Endothelial cell (in vitro differentiated cells): ENCODE measurements at regions not wholly inside any gene's neighbourhood (a gene's known extent, or its start where the extent isn't known, plus 50 kb on each side); places are given as distances from the start of the nearest gene placed in this dataset.

Source experiments
- DNase-seq: peaks from one replicate; pipeline ENCODE4 v3.0.0; 2021; ENCODE audit warnings: low spot score
- H3K27ac Mint-ChIP-seq: one replicate; pipeline ENCODE4 v1.8.0; 2021; ENCODE audit warnings: mixed read lengths, inconsistent platforms; ENCODE audit not compliant: unreplicated experiment
- H3K27me3 Mint-ChIP-seq: one replicate; pipeline ENCODE4 v1.8.0; 2021; ENCODE audit warnings: mild to moderate bottlenecking, moderate library complexity, mixed read lengths, inconsistent platforms; ENCODE audit not compliant: unreplicated experiment
- H3K36me3 Mint-ChIP-seq: one replicate; pipeline ENCODE4 v1.8.0; 2021; ENCODE audit warnings: mild to moderate bottlenecking, low read depth, mixed read lengths, inconsistent platforms; ENCODE audit not compliant: unreplicated experiment
- H3K4me1 Mint-ChIP-seq: one replicate; pipeline ENCODE4 v1.8.0; 2021; ENCODE audit warnings: mild to moderate bottlenecking, mixed read lengths, inconsistent platforms; ENCODE audit not compliant: unreplicated experiment
- H3K4me3 Mint-ChIP-seq: one replicate; pipeline ENCODE4 v1.8.0; 2021; ENCODE audit warnings: mild to moderate bottlenecking, mixed read lengths, inconsistent platforms; ENCODE audit not compliant: unreplicated experiment
- H3K9me3 Mint-ChIP-seq: one replicate; pipeline ENCODE4 v1.8.0; 2021; ENCODE audit warnings: mixed read lengths, inconsistent platforms; ENCODE audit not compliant: unreplicated experiment
- CTCF ChIP-seq: fragments of 200-600 bp; sonication (generic); IDR thresholded peaks from one replicate; pipeline ENCODE4 v1.5.0; 2021; ENCODE audit warnings: antibody characterized with exemption; ENCODE audit not compliant: unreplicated experiment

- no peak overlapping the region for H3K4me3 Mint-ChIP-seq
- no peaks in the 10 kb centered on the region for H3K9me3 Mint-ChIP-seq
- H3K27me3 Mint-ChIP-seq, result no peaks in the 10 kb centered on the region
- no peaks in the 10 kb centered on the region for H3K36me3 Mint-ChIP-seq
- H3K4me1 Mint-ChIP-seq, result no peaks in the 10 kb centered on the region
- no peak for DNase-seq
- TF ChIP-seq CTCF, result no peak
- no peak overlapping the region for H3K27ac Mint-ChIP-seq
These were observed 722.5 kb upstream of the CHD1 start for GRCh38 chr5:99651298-99651697.

- no peaks in the 10 kb centered on the region for H3K36me3 Mint-ChIP-seq
These were observed 717.3 kb upstream of the CHD1 start for GRCh38 chr5:99646011-99646647.

GRCh38 chr5:99644822-99645221 lies 716.0 kb upstream of the CHD1 start:
- Mint-ChIP-seq H3K27me3 (no peaks in the 10 kb centered on the region), H3K4me3 (no peak overlapping the region), H3K4me1 (no peaks in the 10 kb centered on the region), H3K27ac (no peak overlapping the region), H3K9me3 (no peaks in the 10 kb centered on the region), H3K36me3 (no peaks in the 10 kb centered on the region)
- TF ChIP-seq CTCF, result no peak
- no peak for DNase-seq

More at GRCh38 chr5:99646011-99646647, 717.3 kb upstream of the CHD1 start:
- no peak overlapping the region for H3K4me3 Mint-ChIP-seq
- H3K9me3 Mint-ChIP-seq, result no peaks in the 10 kb centered on the region
- no peak for TF ChIP-seq CTCF
- H3K4me1 Mint-ChIP-seq, result no peaks in the 10 kb centered on the region
- H3K27me3 Mint-ChIP-seq, result no peaks in the 10 kb centered on the region
- no peak for DNase-seq
- no peak overlapping the region for H3K27ac Mint-ChIP-seq

GRCh38 chr5:99640646-99641045 lies 711.8 kb upstream of the CHD1 start:
- H3K9me3 Mint-ChIP-seq, result no peaks in the 10 kb centered on the region

More at GRCh38 chr5:99640646-99641045, 711.8 kb upstream of the CHD1 start:
- no peak overlapping the region for H3K4me3 Mint-ChIP-seq
- no peak overlapping the region for H3K27ac Mint-ChIP-seq
- H3K4me1 Mint-ChIP-seq, result no peaks in the 10 kb centered on the region
- TF ChIP-seq CTCF, result no peak
- H3K27me3 Mint-ChIP-seq, result no peaks in the 10 kb centered on the region
- no peaks in the 10 kb centered on the region for H3K36me3 Mint-ChIP-seq
- no peak for DNase-seq
